IPS-20b (cell line): ENCODE measurements at regions not wholly inside any gene's neighbourhood (a gene's known extent, or its start where the extent isn't known, plus 50 kb on each side); places are given as distances from the start of the nearest gene placed in this dataset.

Experiments
- H3K27ac ChIP-seq: one replicate; pipeline ENCODE4 v1.5.1; 2013; ENCODE audit warnings: low read length
- H3K27me3 ChIP-seq: 2 replicates; pipeline ENCODE4 v1.6.1; 2013; ENCODE audit warnings: mild to moderate bottlenecking, low read length, inconsistent platforms; ENCODE audit not compliant: insufficient read depth
- H3K36me3 ChIP-seq: 2 replicates; pipeline ENCODE4 v1.6.1; 2013; ENCODE audit warnings: low read depth, mild to moderate bottlenecking, inconsistent platforms, low read length, moderate library complexity; ENCODE audit not compliant: insufficient read depth
- H3K4me1 ChIP-seq: 2 replicates; pipeline ENCODE4 v1.6.1; 2013; ENCODE audit warnings: mild to moderate bottlenecking, control low read depth, inconsistent platforms, low read length, moderate library complexity; ENCODE audit not compliant: insufficient read depth
- H3K4me3 ChIP-seq: 2 replicates; pipeline ENCODE4 v1.5.1; 2013; ENCODE audit warnings: mild to moderate bottlenecking, low read length, inconsistent platforms
- H3K9ac ChIP-seq: 2 replicates; pipeline ENCODE4 v1.6.1; 2013; ENCODE audit warnings: low read depth, mild to moderate bottlenecking, inconsistent platforms, low read length, moderate library complexity
- H3K9me3 ChIP-seq: 2 replicates; pipeline ENCODE4 v1.6.1; 2013; ENCODE audit warnings: mild to moderate bottlenecking, low read depth, low read length, inconsistent platforms; ENCODE audit not compliant: insufficient read depth

DNA sequence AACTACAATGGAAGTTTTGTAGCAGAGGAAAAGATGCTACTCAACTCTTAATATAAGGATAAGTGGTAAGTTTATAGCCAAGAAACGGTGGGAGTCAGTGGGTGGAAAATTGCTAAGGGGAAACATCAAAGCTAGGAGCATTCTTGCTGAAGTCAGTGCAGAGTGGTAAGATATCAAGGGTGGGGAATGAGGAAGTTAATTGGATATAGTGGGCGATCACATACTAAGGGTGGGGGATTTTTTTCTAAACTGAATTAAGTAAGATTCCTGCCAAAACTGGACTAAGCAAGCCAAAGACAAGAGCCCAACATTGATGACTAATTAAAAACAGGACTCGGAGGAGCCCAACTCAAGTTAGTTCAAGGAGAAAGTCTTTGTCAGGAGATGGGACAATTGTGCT, 525.4 kb downstream of the CCDC85A start:
- Histone ChIP-seq H3K4me3 (no peak overlapping the region), H3K27ac (no peak overlapping the region), H3K36me3 (no peaks in the 10 kb centered on the region), H3K9ac (no peak overlapping the region), H3K27me3 (no peaks in the 10 kb centered on the region), H3K9me3 (no peaks in the 10 kb centered on the region), H3K4me1 (peaks cover 6% of the 10 kb centered on the region; the same call in 1 of the 2 replicates)

DNA sequence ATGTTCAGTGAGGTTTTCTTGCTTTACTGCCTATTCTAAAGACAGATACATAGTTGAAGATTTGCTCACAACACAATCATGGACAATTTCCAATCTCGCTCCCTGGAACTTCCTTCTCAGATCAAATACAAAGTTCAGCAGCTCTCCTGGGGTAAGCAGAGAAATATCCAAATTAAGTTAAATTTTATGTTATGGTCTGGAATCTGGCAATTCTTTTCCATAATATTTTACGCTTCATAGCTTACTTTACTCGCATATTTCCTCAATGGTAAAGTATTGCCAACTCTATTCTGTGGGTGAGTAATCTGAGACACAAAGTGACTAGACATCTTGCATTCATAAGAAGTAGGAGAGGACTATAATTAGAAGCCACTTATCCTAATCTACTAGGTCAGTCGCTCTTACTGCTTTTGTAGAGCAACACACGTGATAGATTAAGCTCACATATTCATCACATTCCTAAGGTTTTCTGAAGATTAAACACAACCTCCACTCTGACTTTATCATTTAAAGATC, 529.4 kb downstream of the CCDC85A start:
- no peaks in the 10 kb centered on the region for H3K4me1 ChIP-seq
- H3K4me3 ChIP-seq: no peak overlapping the region
- H3K27ac ChIP-seq: no peak overlapping the region
- no peaks in the 10 kb centered on the region for H3K36me3 ChIP-seq
- H3K9ac ChIP-seq: no peak overlapping the region
- H3K27me3 ChIP-seq: no peaks in the 10 kb centered on the region
- no peaks in the 10 kb centered on the region for H3K9me3 ChIP-seq

- H3K27ac ChIP-seq: no peak overlapping the region
- no peak overlapping the region for H3K9ac ChIP-seq
- H3K36me3 ChIP-seq: no peaks in the 10 kb centered on the region
- no peak overlapping the region for H3K4me3 ChIP-seq
- peaks cover 3% of the 10 kb centered on the region; the same call in 1 of the 2 replicates for H3K9me3 ChIP-seq
- H3K4me1 ChIP-seq: no peaks in the 10 kb centered on the region
- no peaks in the 10 kb centered on the region for H3K27me3 ChIP-seq
Observed at GRCh38 chr2:56713978-56714377, 530.2 kb downstream of the CCDC85A start.

GRCh38 chr2:56714400-56714799, 530.6 kb downstream of the CCDC85A start:
- Histone ChIP-seq H3K9ac (no peak overlapping the region), H3K4me1 (no peaks in the 10 kb centered on the region), H3K9me3 (peaks cover 3% of the 10 kb centered on the region; the same call in 1 of the 2 replicates), H3K27ac (no peak overlapping the region), H3K36me3 (no peaks in the 10 kb centered on the region), H3K27me3 (no peaks in the 10 kb centered on the region), H3K4me3 (no peak overlapping the region)

GRCh38 chr2:56715683-56716082, 531.9 kb downstream of the CCDC85A start:
- Histone ChIP-seq H3K27ac (no peak overlapping the region), H3K9me3 (peaks cover 3% of the 10 kb centered on the region; the same call in 1 of the 2 replicates), H3K4me3 (no peak overlapping the region), H3K27me3 (no peaks in the 10 kb centered on the region), H3K36me3 (no peaks in the 10 kb centered on the region), H3K9ac (no peak overlapping the region), H3K4me1 (no peaks in the 10 kb centered on the region)

DNA sequence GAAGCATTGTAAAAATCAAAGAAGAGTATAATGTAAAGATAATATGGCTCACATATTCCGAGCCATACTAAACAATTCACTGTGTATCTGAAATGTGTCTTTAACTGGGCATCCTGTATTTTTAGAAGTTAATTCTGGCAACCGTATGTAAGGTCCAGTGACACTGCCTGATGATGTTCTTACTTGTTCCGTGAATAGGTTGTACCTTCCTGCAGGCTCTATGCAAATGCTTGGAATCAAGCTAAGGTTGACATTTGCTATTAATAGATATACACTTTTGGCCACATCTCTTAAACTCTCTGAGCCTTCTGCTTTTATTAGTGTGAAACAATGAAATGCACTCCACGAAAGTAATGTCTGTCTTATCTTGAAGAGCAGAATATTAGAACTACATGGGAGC, 534.6 kb downstream of the CCDC85A start:
- H3K27me3 ChIP-seq: no peaks in the 10 kb centered on the region
- H3K4me3 ChIP-seq: no peak overlapping the region
- no peak overlapping the region for H3K9ac ChIP-seq
- H3K9me3 ChIP-seq: peaks cover 5% of the 10 kb centered on the region; the same call in 1 of the 2 replicates
- no peak overlapping the region for H3K27ac ChIP-seq
- no peaks in the 10 kb centered on the region for H3K4me1 ChIP-seq
- no peaks in the 10 kb centered on the region for H3K36me3 ChIP-seq

GRCh38 chr2:56729212-56729611, 545.4 kb downstream of the CCDC85A start:
- Histone ChIP-seq H3K4me3 (no peak overlapping the region), H3K36me3 (no peaks in the 10 kb centered on the region), H3K27ac (no peak overlapping the region), H3K9me3 (peaks cover 17% of the 10 kb centered on the region; the same call in 1 of the 2 replicates), H3K4me1 (no peaks in the 10 kb centered on the region), H3K27me3 (no peaks in the 10 kb centered on the region), H3K9ac (no peak overlapping the region)

DNA sequence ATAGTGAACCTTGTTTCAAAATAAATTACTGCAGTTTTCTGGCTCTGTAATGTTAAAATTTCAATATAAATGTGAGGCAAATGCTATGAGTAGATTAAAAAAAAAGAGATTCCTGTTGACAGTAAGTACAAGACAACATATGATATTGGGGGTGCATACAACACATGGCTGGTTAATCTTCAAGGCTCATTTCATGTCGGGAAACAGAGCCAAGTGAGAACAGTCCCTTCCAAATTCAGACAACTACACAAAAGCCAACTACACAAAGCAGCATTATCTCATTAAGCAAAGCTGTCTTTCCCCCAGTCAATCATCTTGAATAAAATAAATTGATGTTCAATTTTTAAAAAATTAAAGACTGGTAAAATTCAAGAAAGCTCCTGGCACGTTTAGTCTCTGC, 549.2 kb downstream of the CCDC85A start:
- no peaks in the 10 kb centered on the region for H3K4me1 ChIP-seq
- H3K36me3 ChIP-seq: no peaks in the 10 kb centered on the region
- H3K9me3 ChIP-seq: no peaks in the 10 kb centered on the region; the same call in 1 of the 2 replicates
- no peaks in the 10 kb centered on the region for H3K27me3 ChIP-seq
- no peak overlapping the region for H3K4me3 ChIP-seq
- no peak overlapping the region for H3K9ac ChIP-seq
- no peak overlapping the region for H3K27ac ChIP-seq

- Histone ChIP-seq H3K36me3 (no peaks in the 10 kb centered on the region), H3K27me3 (no peaks in the 10 kb centered on the region), H3K27ac (no peak overlapping the region), H3K4me3 (no peak overlapping the region), H3K9me3 (no peaks in the 10 kb centered on the region), H3K4me1 (no peaks in the 10 kb centered on the region), H3K9ac (no peak overlapping the region)
Observed at GRCh38 chr2:56739413-56739812, 555.6 kb downstream of the CCDC85A start.

DNA sequence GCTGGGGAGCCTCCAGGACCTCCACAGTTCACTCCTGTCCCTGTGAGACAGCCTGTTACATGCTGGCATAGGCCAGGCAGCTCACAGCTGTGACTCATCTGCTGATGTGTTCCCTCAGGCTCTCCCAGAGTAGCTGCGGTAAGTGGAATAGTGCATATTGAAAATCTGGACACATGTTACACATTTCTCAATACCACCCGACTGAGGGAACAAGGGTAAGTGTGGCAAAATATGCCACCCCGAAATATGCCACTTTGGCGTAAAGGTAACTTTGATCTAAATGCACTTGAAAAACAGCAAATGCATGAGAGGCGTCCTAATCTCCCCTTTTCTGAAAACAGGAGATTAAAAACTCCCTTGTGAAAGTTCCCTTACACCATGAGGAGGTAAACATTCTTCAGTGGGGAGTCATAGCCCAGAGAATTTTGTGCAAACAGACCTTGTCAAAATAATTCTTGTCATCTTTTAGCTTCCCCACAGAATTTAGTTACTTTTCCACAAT, 557.9 kb downstream of the CCDC85A start:
- Histone ChIP-seq H3K4me3 (no peak overlapping the region), H3K4me1 (no peaks in the 10 kb centered on the region), H3K9me3 (no peaks in the 10 kb centered on the region), H3K27me3 (no peaks in the 10 kb centered on the region), H3K9ac (no peak overlapping the region), H3K36me3 (no peaks in the 10 kb centered on the region), H3K27ac (no peak overlapping the region)

DNA sequence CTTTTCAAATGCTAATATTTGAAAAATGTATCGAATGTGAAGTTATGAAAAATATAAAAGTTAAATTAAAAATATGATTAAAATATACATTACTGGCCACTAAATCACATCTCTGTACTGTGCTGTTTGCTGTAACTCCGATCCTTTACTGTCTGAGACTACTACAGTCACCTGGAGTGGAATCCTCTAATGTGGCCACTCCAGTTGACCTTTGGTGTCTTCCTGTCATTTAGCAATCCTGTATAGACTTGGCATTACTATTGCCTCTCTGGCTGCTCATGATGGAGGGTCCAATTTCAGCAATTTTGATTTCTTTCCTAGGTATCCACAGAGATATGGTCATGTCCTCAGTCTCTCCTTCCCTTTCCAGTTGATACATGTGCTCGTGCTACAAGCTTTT, 560.0 kb downstream of the CCDC85A start:
- no peak overlapping the region for H3K4me3 ChIP-seq
- H3K27ac ChIP-seq: no peak overlapping the region
- no peaks in the 10 kb centered on the region for H3K27me3 ChIP-seq
- no peaks in the 10 kb centered on the region for H3K4me1 ChIP-seq
- no peak overlapping the region for H3K9ac ChIP-seq
- no peaks in the 10 kb centered on the region for H3K36me3 ChIP-seq
- H3K9me3 ChIP-seq: no peaks in the 10 kb centered on the region

- Histone ChIP-seq H3K9me3 (no peaks in the 10 kb centered on the region), H3K27ac (no peak overlapping the region), H3K9ac (no peak overlapping the region), H3K27me3 (no peaks in the 10 kb centered on the region), H3K4me1 (no peaks in the 10 kb centered on the region), H3K36me3 (no peaks in the 10 kb centered on the region), H3K4me3 (no peak overlapping the region)
Observed at GRCh38 chr2:56749152-56749752, 565.5 kb downstream of the CCDC85A start.
